ENCODE measurements at regions not wholly inside any gene's neighbourhood (a gene's known extent, or its start where the extent isn't known, plus 50 kb on each side); places are given as distances from the start of the nearest gene placed in this dataset.

GRCh38 chr2:168338292-168338691, 90.9 kb upstream of the STK39 start:
- DNase-seq (ENCODE audit: insufficient read length, low spot score) = no peak
- FAIRE-seq = no peak

GRCh38 chr2:168338803-168339437, 91.5 kb upstream of the STK39 start:
- no peak for FAIRE-seq
- DNase-seq (ENCODE audit: insufficient read length, low spot score) = no peak

GRCh38 chr2:168340931-168341330, 93.5 kb upstream of the STK39 start:
- no peak for FAIRE-seq

GRCh38 chr2:168343586-168343985, 96.2 kb upstream of the STK39 start:
- FAIRE-seq = no peak

More at GRCh38 chr2:168340931-168341330, 93.5 kb upstream of the STK39 start:
- no peak for DNase-seq (ENCODE audit: insufficient read length, low spot score)

GRCh38 chr2:168344706-168345105, 97.3 kb upstream of the STK39 start:
- FAIRE-seq (no peak), DNase-seq (ENCODE audit: insufficient read length, low spot score) (no peak)

More at GRCh38 chr2:168343586-168343985, 96.2 kb upstream of the STK39 start:
- DNase-seq (ENCODE audit: insufficient read length, low spot score) = peak; percentile 5

GRCh38 chr2:168345601-168346000, 98.2 kb upstream of the STK39 start:
- FAIRE-seq = no peak

GRCh38 chr2:168346725-168347477, 99.5 kb upstream of the STK39 start:
- DNase-seq (ENCODE audit: insufficient read length, low spot score) = peak; percentile 67
- no peak for FAIRE-seq

More at GRCh38 chr2:168345601-168346000, 98.2 kb upstream of the STK39 start:
- DNase-seq (ENCODE audit: insufficient read length, low spot score) = no peak

GRCh38 chr2:168348076-168348475, 100.7 kb upstream of the STK39 start:
- FAIRE-seq = no peak
- peak; percentile 13 for DNase-seq (ENCODE audit: insufficient read length, low spot score)

GRCh38 chr2:168350380-168350779, 103.0 kb upstream of the STK39 start:
- DNase-seq (ENCODE audit: insufficient read length, low spot score) = no peak

GRCh38 chr2:168353251-168353650, 102.8 kb upstream of the CERS6 start:
- FAIRE-seq (no peak), DNase-seq (ENCODE audit: insufficient read length, low spot score) (no peak)

More at GRCh38 chr2:168350380-168350779, 103.0 kb upstream of the STK39 start:
- no peak for FAIRE-seq

GRCh38 chr2:168354499-168354898, 101.6 kb upstream of the CERS6 start:
- FAIRE-seq (no peak), DNase-seq (ENCODE audit: insufficient read length, low spot score) (no peak)

- FAIRE-seq = no peak
- no peak for DNase-seq (ENCODE audit: insufficient read length, low spot score)
Observed at GRCh38 chr2:168355121-168355520, 101.0 kb upstream of the CERS6 start.

GRCh38 chr2:168355779-168356476, 100.1 kb upstream of the CERS6 start:
- DNase-seq (ENCODE audit: insufficient read length, low spot score) (no peak), FAIRE-seq (no peak)

GRCh38 chr2:168356477-168356835, 99.6 kb upstream of the CERS6 start:
- FAIRE-seq = no peak
- DNase-seq (ENCODE audit: insufficient read length, low spot score) = no peak

- DNase-seq (ENCODE audit: insufficient read length, low spot score) (no peak), FAIRE-seq (no peak)
Observed at GRCh38 chr2:168357797-168358472, 98.1 kb upstream of the CERS6 start.

GRCh38 chr2:168359082-168359481, 97.0 kb upstream of the CERS6 start:
- no peak for DNase-seq (ENCODE audit: insufficient read length, low spot score)

GRCh38 chr2:168363347-168364092, 92.6 kb upstream of the CERS6 start:
- DNase-seq (ENCODE audit: insufficient read length, low spot score) (no peak), FAIRE-seq (no peak)

More at GRCh38 chr2:168359082-168359481, 97.0 kb upstream of the CERS6 start:
- FAIRE-seq = no peak

- FAIRE-seq (no peak), DNase-seq (ENCODE audit: insufficient read length, low spot score) (no peak)
Observed at GRCh38 chr2:168365094-168365621, 90.9 kb upstream of the CERS6 start.

- FAIRE-seq = no peak
- no peak for DNase-seq (ENCODE audit: insufficient read length, low spot score)
Observed at GRCh38 chr2:168369031-168369430, 87.0 kb upstream of the CERS6 start.

Data from HTR-8/SVneo (cell line).